ENCODE measurements at regions not wholly inside any gene's neighbourhood (a gene's known extent, or its start where the extent isn't known, plus 50 kb on each side); places are given as distances from the start of the nearest gene placed in this dataset.
A peak's percentile ranks its signal among the peaks of the same experiment; 100 is the strongest.

DNA sequence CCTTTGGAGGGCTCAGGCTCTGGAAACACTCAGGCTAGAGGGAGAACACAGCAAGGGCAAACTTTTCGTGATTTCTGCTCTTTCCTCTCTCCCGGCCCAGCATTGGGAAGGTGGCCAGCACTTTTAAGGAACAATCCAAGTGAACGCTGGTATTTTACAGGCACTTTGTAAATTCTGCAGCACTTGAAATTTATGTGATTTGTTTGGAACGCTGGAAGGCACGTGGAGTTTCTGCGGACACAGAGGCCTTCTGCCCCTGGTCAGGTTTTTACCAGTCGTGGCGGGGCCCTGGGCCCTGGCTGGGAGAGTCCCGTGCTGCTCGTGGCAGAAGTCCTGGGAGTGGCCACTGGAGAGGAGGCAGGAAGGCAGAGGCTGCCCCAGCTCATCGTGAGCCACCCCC is 188.6 kb downstream of the ENGASE start:
- DNase-seq: no peak

DNA sequence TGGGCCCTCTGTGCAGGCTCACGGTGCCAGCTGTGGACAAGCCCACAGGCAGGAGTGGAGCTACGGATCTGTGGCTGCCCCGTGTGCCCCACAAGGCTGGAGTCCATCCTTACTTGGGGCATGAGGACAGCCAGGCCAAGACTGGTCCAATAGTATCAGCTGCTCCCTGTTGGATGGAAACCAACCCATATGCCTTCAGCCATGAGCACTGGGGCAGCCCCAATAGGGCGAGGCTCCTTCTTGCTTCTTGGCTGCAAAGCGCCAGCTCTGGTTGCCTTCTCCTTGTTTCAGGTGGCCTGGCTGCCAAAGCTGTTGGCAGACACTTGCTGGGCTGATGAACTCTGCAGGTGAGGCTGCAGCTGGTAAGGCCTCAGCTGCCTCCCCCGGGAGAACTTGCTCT is 188.0 kb downstream of the ENGASE start:
- no peak for DNase-seq

DNA sequence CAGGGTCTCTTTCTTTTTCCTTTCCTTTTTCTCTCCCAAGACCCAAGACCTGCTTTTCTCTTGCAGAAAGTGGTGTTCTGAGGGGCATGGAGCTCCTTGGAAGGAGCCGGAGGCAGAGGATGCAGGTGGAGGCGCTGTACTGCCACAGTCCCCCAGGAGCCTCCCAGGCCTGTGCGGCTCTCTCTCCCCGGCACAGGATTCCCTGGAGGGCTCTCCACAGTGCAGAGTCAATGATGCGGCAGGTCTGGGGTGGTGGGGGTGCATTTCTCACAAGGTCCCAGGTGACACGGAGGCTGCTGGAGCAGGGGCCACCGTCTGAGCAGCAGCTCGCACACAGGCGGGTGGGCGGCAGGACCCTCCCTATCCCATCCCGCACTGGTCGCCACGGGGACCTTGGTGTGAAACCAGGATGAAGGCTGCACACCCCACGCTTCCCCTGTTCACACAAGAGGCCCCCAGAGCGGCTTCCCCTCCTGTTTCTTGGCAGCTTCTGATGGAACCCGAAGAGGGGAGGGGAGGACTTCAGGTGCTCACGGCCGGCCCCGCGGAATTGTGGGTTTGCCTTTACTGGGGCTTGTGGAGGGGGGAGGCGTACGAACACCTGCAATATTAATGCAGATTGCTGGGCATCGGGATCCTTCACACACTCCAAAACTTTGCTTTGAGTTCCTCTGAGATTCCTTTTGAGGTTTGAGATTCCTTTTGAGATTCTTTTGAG is 186.9 kb downstream of the ENGASE start:
- no peak for DNase-seq

DNA sequence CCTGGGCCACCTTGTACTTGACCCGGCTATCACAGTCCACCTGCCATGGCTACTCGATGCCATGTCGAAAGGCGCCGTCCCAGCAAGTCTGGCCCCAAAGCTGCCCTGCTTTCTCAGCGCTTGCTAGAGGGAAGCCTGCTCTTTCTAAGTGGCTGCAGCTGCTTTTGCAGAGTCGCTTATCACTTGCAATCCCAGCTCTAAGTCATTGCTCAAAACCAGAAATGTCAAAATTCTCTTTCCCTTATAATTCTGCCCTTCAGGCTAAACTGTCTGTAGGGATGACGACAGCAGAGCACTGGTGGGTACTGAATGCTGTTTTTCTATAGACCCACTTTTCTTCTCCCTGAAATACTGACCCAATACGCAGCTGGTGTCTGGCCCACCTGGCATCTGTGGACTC is 184.2 kb downstream of the ENGASE start:
- DNase-seq: no peak

DNA sequence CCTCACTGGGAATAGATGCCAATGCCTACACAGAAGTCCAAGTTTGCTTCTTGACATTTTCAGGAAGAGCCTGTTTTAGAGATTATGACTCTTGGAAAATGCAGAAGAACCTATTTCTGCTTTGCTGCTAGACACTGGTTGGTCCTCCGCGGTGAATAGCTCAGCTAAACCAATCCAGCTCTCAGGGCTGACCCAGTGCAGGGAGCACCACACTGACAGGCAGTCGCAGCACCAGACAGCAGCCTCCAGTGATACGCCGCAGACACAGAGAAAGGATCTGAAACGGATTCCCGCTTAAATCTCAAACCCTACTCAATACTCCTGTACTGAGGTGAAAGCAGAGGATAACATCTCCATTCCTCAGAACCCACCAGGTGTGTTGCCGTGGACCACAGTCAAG is 183.4 kb downstream of the ENGASE start:
- DNase-seq: no peak

DNA sequence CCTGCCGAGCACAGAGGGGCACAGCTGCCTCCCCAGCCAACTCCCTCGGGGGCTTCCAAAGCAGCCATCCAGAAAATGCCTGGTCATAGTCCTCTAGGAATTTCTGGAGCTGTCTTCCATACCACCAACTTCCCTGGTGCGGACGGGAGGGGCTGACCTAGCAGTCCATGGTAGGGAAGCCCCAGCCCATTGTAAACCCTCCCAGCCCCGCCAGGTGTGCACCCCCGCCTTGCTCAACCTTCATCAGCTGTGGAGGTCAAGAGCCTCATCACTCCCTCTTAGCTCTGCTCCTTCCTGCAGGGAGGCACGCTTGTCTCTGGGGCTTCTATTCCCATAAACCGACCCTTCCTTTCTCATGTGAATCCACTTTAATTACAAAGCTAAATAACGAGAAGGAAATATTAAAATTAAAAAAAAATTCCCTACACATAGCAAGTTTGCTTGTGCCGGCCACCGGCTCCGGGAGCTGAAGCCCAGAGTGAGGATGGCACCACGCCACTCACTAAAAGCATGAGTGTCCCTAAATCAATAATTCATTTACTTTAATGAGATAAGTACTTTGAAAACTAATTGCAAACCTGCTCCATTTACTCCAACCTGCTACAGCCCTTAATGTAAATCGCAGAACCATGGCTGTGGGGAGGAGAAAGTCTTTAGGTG is 181.4 kb downstream of the ENGASE start:
- no peak for DNase-seq

DNA sequence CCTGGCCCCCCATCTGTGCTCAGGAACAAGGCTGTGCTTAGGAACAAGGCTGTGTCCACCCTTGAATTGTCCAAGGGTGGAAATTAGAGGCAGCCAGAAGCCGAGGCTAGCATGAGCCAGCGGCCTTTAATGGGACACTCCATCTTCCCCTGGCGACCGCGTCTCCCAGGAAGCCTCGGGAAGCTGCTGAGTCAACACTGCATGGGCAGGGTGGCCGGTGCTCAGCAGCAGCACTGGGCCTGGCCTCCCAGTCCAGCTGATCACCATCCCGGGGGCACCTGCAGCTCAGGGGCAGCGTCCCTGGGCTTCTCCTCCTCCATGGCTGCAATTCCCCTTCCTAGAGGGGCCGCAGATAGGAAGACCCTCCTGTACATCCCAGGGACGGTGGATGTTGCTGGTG is 180.8 kb downstream of the ENGASE start:
- DNase-seq: no peak

DNA sequence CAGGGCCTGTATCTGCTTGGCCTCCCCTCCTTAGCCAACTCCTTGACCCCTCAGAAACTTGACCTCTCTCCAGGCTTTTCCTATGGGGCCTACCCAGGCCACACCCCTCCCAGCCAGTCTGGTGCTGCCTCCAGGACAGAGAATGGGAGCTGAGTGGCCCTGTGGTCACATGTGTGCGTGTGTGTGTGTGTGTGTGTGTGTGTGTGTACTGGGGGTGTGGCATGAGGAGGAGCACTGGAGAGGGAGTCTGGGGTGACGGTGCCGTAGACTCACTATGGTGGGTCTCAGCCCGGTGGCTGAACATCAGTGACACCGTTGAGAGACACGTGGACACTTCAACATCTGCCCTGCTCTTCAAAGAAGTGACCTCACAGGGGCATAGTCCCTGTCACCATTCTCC is 180.4 kb downstream of the ENGASE start:
- no peak for DNase-seq

DNA sequence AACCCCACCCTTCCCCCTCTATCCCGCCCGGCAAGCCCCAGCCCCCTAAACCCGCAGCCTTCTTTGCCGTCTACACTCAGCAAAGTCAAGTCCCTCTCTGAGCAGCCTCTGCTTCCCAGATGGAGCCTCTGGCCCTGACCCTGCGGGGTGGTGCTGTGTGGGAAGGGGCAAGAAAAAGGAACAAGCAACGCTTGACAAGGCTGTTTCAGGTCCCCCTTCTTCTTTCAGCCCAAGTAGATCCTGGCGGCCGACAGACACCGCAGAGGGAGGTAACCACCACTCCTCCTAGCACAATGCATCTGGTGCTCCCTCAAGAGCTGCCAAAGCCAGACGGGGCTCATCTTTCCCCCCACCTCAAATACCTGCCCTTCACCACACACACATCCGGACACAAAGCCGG is 178.3 kb downstream of the ENGASE start:
- DNase-seq: no peak

DNA sequence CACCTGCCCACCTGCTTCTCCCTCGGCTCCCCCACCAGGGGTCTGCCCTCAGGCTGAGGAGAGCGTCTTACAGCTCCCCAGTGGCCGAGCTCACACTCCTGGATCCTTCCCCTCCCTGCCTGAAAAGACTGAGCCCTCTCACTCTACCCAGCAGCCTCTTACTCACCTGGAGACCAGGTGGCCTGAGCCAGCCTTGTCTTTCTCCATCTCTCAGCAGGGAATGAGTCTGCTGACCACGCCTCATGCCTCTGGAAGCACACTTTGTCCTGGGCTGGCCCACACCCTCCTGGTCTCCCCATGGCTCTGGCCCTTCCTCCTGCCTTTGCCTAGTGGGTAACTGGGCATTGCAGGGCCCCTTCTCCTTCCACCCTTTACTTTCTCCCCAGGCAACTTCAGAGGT is 177.2 kb downstream of the ENGASE start:
- DNase-seq: no peak

DNA sequence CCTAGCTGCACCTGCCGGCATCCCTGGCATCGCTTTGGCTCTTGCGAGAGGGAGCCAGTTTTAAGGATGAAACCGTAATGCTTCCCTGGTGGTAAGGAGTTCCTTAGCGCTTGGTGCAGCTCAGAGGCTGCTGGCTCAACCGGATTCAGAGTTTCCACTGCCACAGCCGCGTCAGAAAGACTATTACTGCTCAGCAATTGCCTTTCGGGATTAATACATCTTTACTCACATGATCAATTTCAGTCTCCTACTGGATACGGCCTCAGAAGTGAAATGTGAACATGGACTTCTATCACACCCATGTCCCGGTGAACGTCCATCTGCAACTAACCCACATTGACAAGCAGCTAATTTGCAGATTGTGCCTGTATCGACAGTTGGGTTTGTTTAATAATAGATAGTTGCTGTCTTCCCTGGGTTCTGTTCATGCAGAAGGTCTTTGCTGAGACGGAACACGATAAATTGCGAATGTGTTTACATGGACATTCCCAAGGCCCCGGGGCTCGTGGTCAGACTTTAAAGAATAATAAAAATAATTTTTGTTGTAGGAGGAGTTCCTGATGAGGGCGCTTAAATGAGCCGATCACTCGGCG is 175.4 kb downstream of the ENGASE start:
- DNase-seq: peak; percentile 49

DNA sequence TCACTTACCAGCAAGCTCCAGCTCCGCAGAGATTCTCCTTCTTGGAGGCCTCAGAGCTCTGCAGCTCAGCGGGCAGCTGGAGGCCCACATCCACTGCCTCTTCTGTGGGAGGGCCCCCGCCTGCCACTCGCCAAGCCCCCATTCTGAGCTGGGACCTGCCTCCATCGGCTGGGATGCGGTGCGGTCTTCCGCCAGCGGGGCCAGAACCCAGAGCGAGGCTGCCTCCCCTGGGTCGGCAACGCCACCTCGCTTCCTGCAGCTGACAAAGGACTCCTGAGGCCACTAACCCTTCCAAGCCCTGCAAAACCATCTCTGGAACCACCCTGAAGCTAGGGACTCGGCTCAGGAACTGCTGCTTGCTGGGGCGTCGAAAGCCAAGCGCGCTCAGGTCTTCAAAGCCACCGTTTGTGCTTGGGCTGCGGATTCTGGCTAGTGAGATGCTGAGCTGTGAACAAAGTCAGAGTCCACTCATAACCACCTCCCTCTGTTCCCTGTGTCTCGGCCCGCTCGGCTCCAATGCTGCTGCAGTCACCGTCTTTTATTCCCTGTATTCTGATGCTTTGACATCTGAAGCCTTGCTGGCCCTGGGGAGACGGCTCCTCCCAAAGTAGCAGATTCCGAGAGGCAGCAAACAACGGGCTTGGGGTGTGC is 174.3 kb downstream of the ENGASE start:
- no peak for DNase-seq

DNA sequence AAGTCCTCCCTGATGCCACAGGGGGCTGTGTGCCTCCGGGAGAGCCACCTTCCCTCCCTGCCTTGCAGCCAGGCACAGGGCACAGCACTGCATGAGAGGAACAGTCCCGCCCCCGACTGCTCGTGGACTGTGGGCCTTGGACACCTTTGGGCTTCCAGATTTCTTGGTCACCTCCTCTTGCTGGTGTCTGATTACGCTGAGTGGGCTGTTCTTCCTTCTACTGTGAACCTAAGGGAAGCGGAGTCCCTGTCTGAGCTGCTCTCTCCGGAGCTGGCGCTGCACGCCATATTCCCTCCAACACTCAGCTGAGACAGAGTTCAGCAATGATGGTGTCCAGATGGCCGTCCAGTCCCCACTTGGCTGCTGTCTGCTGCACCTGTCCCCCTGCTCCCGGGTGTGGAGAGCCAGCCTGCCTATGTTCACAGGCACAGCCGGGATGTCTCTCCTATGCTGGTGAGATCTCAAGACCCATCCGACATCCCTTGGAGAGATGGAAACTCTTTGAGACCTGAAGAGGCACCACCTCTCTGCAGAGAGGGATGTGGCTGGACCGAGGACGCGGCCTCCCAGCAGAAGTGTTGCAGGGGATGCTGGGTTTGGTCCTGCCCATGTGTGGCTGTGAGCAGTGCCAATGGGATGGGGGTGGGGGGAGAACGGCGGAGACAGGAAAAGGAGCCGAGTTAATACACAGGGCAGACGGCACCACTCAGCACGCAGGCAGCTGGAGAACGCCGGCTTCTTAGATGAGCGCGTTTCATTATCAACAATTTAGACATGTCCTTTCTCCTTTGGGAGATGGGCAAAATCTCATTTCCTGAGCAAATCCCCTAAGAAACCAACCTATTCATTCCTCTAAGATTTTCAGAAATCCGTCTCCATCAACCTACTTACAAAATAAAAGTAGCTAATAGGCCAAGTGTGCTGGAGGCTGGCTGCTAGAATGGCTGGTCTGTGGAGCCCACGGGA is 171.9 kb downstream of the ENGASE start:
- no peak for DNase-seq

DNA sequence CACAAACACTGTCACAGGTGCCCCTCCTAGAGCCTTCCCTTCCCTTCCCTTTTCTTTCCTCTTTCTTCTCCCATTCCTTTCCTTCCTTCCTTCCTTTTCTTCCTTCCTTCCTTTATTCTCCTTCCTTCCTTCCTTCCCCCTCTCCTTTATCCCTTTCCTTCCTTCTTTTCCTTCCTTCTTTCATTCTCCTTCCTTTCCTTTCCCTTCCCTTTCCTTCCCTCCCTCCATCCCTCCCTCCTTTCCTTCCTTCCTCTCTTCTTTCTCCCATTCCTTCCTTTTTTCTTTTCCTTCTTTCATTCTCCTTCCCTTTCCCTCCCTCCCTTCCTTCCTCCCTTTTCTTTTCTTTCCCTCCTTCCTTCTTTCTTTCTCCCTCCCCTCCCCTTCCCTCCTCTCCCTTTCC is 170.0 kb downstream of the ENGASE start:
- no peak for DNase-seq

DNA sequence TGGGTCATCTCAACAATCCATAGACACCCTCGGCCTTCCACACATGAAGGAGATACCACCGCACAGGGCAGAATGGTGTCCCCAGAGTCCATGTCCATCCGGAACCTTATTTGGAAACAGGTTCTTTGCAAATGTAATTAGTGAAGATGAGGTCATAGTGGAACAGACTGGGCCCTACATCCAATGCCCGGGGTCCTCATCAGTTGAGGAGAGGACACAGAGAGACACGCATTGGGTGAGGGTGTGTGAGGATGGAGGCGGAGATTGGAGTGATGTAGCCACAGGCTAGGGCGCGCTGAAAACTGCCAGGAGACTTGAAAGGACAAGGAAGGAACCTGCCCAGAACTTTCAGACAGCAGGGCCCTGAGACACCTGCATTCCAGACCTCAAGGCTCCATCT is 169.4 kb downstream of the ENGASE start:
- DNase-seq: no peak

DNA sequence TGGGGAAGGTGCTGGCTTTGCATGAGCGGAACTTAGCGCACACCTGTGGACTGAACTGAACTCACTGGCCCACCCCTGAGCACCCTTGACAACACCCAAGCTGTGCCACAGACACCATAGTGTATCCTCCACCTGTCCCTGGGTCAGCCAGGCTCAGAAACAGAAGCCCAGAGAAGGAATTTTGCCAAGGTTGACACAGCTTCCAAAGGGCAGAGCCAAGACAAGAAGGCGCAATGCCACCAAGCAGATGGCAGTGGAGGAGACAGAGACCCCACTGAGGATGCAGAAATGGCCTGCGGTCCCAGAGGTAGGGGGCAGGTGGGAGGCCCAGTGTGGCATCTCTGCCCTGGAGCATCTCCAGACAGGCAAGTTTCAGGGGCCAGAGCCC is 169.0 kb downstream of the ENGASE start:
- DNase-seq: no peak

DNA sequence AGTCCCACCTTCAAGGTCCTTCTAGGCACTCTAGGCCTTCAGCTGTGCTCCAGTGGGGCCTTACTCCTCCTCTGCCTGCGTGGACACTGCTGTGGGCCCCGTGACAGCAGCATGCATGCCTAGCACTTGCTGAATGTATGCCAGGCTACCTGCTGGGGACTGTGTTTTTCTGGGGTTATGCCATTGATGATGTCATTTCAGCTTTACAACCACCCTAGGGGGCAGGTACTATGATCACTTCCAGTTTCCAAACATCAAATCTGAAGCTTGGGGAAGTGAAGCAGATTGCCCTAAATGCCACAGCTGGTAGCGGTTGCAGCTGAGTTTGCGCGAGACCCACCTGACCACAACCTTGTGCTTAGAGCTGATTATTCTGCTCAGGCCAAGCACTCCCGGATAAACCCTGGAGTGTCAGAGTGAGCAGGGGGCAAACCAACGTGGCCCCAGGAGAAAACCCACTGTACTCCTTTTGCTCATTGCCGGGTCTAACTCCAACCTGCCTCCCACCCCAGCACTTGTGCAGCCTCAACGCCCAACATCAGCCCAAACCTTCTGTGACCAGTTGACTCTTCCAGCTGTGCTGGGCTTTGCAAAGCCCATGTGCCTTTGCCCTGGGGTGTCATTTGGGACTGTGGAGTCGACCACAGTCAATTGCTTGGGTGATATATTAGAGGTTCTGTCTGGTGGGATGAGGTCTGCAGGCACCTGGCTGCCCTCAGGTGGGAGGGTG is 168.4 kb downstream of the ENGASE start:
- DNase-seq: no peak

DNA sequence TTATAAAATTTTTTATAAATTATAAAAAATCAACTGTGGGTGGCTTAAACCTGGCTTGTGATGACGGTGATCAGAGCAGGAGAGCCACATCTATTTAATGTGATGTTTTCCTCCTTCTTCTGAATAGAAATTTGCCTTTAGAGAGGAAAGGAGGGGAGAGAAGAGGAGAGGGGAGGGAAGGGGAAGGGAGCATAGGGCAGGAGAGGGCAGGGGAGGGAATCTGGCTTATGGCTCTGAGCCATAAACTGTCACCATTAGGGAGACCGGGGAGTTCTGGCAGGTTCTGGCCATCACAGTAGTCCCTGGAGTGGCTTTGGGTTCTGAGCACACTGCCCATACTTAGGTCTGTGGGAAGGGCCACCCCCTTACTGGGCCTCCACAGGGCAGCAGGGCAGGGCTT is 167.8 kb downstream of the ENGASE start:
- no peak for DNase-seq

DNA sequence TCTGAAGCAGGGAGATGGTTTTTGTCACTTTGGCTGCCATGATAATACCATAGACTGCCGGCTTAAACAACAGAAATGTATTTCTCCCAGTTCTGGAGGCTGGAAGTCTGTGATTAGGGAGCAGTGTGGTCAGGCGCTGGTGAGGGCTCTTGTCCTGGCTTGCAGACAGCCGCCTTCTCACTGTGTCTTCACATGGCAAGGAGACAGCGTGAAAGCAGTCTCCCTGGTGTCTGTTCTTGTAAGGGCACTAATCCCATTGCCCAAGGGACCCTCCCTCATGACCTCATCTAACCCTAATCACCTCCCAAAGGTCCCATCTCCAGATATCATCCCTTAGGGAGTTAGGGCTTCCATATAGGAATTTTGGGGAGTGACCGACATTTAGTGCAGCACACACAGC is 167.0 kb downstream of the ENGASE start:
- DNase-seq: no peak

DNA sequence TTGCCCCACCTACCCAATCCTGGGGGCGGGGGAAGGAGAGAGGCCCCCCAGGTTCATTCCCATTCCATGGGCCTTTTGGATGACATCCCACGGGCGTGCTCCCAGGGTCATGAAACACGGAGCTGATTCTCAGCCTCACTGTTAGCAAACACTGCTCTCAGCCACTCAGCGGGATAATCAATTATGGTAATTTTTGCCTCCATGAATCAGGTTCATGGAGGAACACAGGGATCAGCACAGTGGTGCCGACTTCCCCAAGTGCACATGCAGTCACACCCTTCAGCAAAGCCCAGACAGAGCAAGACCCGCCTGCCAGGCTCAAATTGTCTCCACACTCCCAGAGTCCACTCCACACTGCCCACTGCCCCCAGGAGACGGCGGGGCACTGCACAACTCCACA is 164.6 kb downstream of the ENGASE start:
- DNase-seq: no peak

DNA sequence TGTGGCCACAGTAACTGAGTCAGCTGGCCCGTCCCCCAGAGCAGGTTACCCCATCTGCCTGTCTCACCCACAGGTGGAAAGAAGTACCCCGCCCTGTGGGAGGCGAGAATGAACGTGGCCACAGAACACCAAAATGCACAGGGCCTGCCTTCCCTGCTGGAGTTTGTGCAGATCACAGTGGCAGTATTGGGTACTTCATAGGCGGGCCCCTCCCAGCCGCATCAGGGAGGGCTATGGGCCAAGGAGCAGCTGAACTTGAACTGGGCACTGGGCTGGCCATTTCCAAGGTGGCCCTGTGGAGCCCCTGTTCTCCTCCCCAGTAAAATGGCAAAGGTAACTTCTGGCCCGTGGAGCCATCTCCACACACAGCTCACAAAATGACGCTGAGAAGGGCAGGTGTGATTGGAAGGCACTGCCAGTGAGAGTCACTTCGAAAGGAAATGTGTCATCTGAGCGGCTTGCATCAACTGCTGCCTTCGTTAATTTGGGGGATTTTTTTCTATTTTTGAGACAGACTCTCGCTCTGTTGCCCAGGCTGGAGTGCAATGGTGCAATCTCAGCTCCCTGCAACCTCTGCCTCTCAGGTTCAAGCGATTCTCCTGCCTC is 162.9 kb downstream of the ENGASE start:
- DNase-seq: no peak

DNA sequence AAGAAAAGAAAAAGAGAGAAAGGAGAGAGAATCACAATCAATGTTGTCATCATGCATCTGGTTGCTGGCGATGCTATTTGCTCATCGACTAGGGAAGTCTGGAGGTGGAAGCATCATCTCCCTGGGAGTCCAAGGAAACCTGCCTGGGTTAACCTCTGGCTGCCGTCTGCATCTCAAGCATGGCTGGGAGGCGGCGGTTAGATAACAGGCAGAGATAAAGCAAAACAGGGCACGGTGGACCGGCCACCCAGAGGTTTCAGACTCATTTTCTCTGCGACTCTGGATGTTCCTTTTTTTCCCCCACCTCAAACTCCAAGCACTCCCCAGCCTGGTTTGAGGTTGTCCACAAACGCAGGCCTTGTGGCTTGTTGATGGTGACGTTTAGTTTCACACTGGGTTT is 161.2 kb downstream of the ENGASE start:
- no peak for DNase-seq
